GM23338 (cell line): ENCODE measurements at regions not wholly inside any gene's neighbourhood (a gene's known extent, or its start where the extent isn't known, plus 50 kb on each side); places are given as distances from the start of the nearest gene placed in this dataset.

Experiments
- CREB1 ChIP-seq: fragments of 250-450 bp; sonication (Bioruptor Pico); IDR thresholded peaks from 2 replicates; pipeline ENCODE4 v1.5.0; 2020; ENCODE audit warnings: low read depth, mild to moderate bottlenecking, moderate library complexity
- EZH2 ChIP-seq: fragments of 200-600 bp; sonication (generic); IDR thresholded peaks from one replicate; pipeline ENCODE4 v1.8.0; 2017; ENCODE audit warnings: antibody characterized with exemption, mild to moderate bottlenecking, low read depth; ENCODE audit not compliant: unreplicated experiment
- EZH2phosphoT487 ChIP-seq: fragments of 200-600 bp; sonication (generic); IDR thresholded peaks from one replicate; pipeline ENCODE4 v1.8.1; 2018; ENCODE audit warnings: antibody characterized with exemption; ENCODE audit not compliant: unreplicated experiment
- JUNB ChIP-seq: IDR thresholded peaks from one replicate; pipeline ENCODE4 v1.6.1; 2016; ENCODE audit warnings: antibody characterized with exemption; ENCODE audit not compliant: unreplicated experiment
- NANOG ChIP-seq: IDR thresholded peaks from 2 replicates; pipeline ENCODE4 v1.6.1; 2016; ENCODE audit warnings: antibody characterized with exemption, borderline replicate concordance
- POLR2AphosphoS5 ChIP-seq: IDR thresholded peaks from 2 replicates; pipeline ENCODE4 v1.6.1; 2016; ENCODE audit warnings: antibody characterized with exemption, low read depth
- STAT1 ChIP-seq: IDR thresholded peaks from one replicate; pipeline ENCODE4 v1.6.1; 2016; ENCODE audit warnings: antibody characterized with exemption; ENCODE audit not compliant: unreplicated experiment
- ZNF114 ChIP-seq: fragments of 250-450 bp; sonication (Bioruptor Pico); IDR thresholded peaks from 2 replicates; pipeline ENCODE4 v1.5.0; 2020; ENCODE audit warnings: mild to moderate bottlenecking, moderate library complexity
- TF ChIP-seq, protein P1 (sequence below), 2 experiments: fragments of 200-600 bp in 1 of 2; sonication (generic) in 1 of 2; conservative IDR thresholded peaks; 2 replicates each; pipeline versions ENCODE4 v1.5.1 to v1.6.1; 2016 to 2017; ENCODE audit warnings: antibody characterized with exemption in 2 of 2, low read depth in 2 of 2, mild to moderate bottlenecking in 2 of 2, moderate library complexity in 1 of 2
- TF ChIP-seq, protein P2 (sequence below): IDR thresholded peaks from one replicate; pipeline ENCODE4 v1.6.1; 2018; ENCODE audit warnings: antibody characterized with exemption; ENCODE audit not compliant: unreplicated experiment
- TF ChIP-seq, protein P3 (sequence below): IDR thresholded peaks from 2 replicates; pipeline ENCODE4 v1.6.1; 2016; ENCODE audit warnings: antibody characterized with exemption

DNA sequence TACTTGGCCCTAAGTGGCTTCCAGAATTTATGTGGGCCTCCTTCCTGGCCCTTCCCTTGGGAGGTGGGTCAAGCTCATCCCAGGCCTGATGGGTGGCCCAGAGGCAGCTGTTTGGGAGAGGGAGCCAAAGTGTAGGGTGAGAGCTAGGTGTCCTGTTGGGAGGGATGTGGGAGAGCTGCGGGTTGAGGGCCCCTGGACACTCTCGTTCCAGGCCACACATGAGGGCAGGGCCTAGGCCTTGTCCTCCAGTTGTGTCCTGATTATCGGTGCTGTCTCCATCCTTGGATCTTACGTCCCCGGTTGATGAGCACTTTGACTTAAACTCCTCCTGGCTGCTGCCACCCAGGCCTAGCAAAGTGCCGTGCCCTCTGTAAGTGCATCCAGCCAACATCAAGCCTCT, 177.5 kb upstream of the VASH1 start:
- TF ChIP-seq, protein P1, sequence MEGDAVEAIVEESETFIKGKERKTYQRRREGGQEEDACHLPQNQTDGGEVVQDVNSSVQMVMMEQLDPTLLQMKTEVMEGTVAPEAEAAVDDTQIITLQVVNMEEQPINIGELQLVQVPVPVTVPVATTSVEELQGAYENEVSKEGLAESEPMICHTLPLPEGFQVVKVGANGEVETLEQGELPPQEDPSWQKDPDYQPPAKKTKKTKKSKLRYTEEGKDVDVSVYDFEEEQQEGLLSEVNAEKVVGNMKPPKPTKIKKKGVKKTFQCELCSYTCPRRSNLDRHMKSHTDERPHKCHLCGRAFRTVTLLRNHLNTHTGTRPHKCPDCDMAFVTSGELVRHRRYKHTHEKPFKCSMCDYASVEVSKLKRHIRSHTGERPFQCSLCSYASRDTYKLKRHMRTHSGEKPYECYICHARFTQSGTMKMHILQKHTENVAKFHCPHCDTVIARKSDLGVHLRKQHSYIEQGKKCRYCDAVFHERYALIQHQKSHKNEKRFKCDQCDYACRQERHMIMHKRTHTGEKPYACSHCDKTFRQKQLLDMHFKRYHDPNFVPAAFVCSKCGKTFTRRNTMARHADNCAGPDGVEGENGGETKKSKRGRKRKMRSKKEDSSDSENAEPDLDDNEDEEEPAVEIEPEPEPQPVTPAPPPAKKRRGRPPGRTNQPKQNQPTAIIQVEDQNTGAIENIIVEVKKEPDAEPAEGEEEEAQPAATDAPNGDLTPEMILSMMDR (conservative IDR thresholded peaks at IDR 0.05; ENCODE audit: low read depth in 2 of 2) = no peak
- TF ChIP-seq EZH2 = no peak
- TF ChIP-seq, protein P2, sequence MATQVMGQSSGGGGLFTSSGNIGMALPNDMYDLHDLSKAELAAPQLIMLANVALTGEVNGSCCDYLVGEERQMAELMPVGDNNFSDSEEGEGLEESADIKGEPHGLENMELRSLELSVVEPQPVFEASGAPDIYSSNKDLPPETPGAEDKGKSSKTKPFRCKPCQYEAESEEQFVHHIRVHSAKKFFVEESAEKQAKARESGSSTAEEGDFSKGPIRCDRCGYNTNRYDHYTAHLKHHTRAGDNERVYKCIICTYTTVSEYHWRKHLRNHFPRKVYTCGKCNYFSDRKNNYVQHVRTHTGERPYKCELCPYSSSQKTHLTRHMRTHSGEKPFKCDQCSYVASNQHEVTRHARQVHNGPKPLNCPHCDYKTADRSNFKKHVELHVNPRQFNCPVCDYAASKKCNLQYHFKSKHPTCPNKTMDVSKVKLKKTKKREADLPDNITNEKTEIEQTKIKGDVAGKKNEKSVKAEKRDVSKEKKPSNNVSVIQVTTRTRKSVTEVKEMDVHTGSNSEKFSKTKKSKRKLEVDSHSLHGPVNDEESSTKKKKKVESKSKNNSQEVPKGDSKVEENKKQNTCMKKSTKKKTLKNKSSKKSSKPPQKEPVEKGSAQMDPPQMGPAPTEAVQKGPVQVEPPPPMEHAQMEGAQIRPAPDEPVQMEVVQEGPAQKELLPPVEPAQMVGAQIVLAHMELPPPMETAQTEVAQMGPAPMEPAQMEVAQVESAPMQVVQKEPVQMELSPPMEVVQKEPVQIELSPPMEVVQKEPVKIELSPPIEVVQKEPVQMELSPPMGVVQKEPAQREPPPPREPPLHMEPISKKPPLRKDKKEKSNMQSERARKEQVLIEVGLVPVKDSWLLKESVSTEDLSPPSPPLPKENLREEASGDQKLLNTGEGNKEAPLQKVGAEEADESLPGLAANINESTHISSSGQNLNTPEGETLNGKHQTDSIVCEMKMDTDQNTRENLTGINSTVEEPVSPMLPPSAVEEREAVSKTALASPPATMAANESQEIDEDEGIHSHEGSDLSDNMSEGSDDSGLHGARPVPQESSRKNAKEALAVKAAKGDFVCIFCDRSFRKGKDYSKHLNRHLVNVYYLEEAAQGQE = no peak
- TF ChIP-seq EZH2phosphoT487 = no peak
- TF ChIP-seq POLR2AphosphoS5 = no peak
- no peak for TF ChIP-seq STAT1
- TF ChIP-seq JUNB = no peak
- TF ChIP-seq, protein P3, sequence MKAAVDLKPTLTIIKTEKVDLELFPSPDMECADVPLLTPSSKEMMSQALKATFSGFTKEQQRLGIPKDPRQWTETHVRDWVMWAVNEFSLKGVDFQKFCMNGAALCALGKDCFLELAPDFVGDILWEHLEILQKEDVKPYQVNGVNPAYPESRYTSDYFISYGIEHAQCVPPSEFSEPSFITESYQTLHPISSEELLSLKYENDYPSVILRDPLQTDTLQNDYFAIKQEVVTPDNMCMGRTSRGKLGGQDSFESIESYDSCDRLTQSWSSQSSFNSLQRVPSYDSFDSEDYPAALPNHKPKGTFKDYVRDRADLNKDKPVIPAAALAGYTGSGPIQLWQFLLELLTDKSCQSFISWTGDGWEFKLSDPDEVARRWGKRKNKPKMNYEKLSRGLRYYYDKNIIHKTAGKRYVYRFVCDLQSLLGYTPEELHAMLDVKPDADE = no peak
- TF ChIP-seq CREB1 (CRISPR knock-in tag) = no peak
- no peak for TF ChIP-seq NANOG
- no peak for TF ChIP-seq ZNF114 (CRISPR knock-in tag)
